ENCODE measurements at regions not wholly inside any gene's neighbourhood (a gene's known extent, or its start where the extent isn't known, plus 50 kb on each side); places are given as distances from the start of the nearest gene placed in this dataset.

- no peak for DNase-seq
- Mint-ChIP-seq H3K27me3 (no peaks in the 10 kb centered on the region), H3K4me1 (no peaks in the 10 kb centered on the region), H3K36me3 (ENCODE audit: low read depth) (no peaks in the 10 kb centered on the region), H3K9me3 (peaks cover 9% of the 10 kb centered on the region), H3K27ac (no peak overlapping the region), H3K4me3 (no peak overlapping the region)
- CTCF ChIA-PET: no interaction called here
- POLR2A ChIA-PET: no interaction called here
Measured at GRCh38 chr7:41121228-41121627, 581.7 kb downstream of the INHBA start.

- H3K27ac Mint-ChIP-seq: no peak overlapping the region
- H3K4me3 Mint-ChIP-seq: no peak overlapping the region
- no peaks in the 10 kb centered on the region for H3K36me3 Mint-ChIP-seq (ENCODE audit: low read depth)
- ChIA-PET POLR2A (no interaction called here), CTCF (no interaction called here)
- peaks cover 9% of the 10 kb centered on the region for H3K9me3 Mint-ChIP-seq
- DNase-seq: no peak
- H3K27me3 Mint-ChIP-seq: no peaks in the 10 kb centered on the region
- no peaks in the 10 kb centered on the region for H3K4me1 Mint-ChIP-seq
Measured at GRCh38 chr7:41118486-41118885, 584.4 kb downstream of the INHBA start.

GRCh38 chr7:41117431-41117830 lies 585.5 kb downstream of the INHBA start:
- Mint-ChIP-seq H3K27me3 (no peaks in the 10 kb centered on the region), H3K9me3 (peaks cover 9% of the 10 kb centered on the region), H3K27ac (no peak overlapping the region), H3K4me1 (no peaks in the 10 kb centered on the region), H3K4me3 (no peak overlapping the region), H3K36me3 (ENCODE audit: low read depth) (no peaks in the 10 kb centered on the region)
- ChIA-PET CTCF (no interaction called here), POLR2A (no interaction called here)
- DNase-seq: no peak

- POLR2A ChIA-PET: no interaction called here
- CTCF ChIA-PET: no interaction called here
- Mint-ChIP-seq H3K27ac (no peak overlapping the region), H3K4me3 (no peak overlapping the region), H3K9me3 (peaks cover 9% of the 10 kb centered on the region), H3K4me1 (no peaks in the 10 kb centered on the region), H3K27me3 (no peaks in the 10 kb centered on the region), H3K36me3 (ENCODE audit: low read depth) (no peaks in the 10 kb centered on the region)
- no peak for DNase-seq
Measured at GRCh38 chr7:41116817-41117216, 586.1 kb downstream of the INHBA start.

GRCh38 chr7:41116337-41116736 lies 586.6 kb downstream of the INHBA start:
- H3K27me3 Mint-ChIP-seq: no peaks in the 10 kb centered on the region
- no peaks in the 10 kb centered on the region for H3K36me3 Mint-ChIP-seq (ENCODE audit: low read depth)
- no peaks in the 10 kb centered on the region for H3K4me1 Mint-ChIP-seq
- H3K9me3 Mint-ChIP-seq: peaks cover 9% of the 10 kb centered on the region
- CTCF ChIA-PET: no interaction called here
- POLR2A ChIA-PET: no interaction called here
- no peak for DNase-seq
- no peak overlapping the region for H3K27ac Mint-ChIP-seq
- H3K4me3 Mint-ChIP-seq: no peak overlapping the region

GRCh38 chr7:41114691-41115090 lies 588.2 kb downstream of the INHBA start:
- Mint-ChIP-seq H3K36me3 (ENCODE audit: low read depth) (no peaks in the 10 kb centered on the region), H3K27ac (no peak overlapping the region), H3K4me1 (no peaks in the 10 kb centered on the region), H3K4me3 (no peak overlapping the region), H3K9me3 (peaks cover 4% of the 10 kb centered on the region), H3K27me3 (no peaks in the 10 kb centered on the region)
- no peak for DNase-seq
- POLR2A ChIA-PET: no interaction called here
- CTCF ChIA-PET: no interaction called here

- DNase-seq: no peak
- CTCF ChIA-PET: no interaction called here
- Mint-ChIP-seq H3K4me3 (no peak overlapping the region), H3K27ac (no peak overlapping the region), H3K9me3 (peaks cover 4% of the 10 kb centered on the region), H3K27me3 (no peaks in the 10 kb centered on the region), H3K36me3 (ENCODE audit: low read depth) (no peaks in the 10 kb centered on the region), H3K4me1 (no peaks in the 10 kb centered on the region)
- POLR2A ChIA-PET: no interaction called here
Measured at GRCh38 chr7:41114131-41114530, 588.8 kb downstream of the INHBA start.

GRCh38 chr7:41113719-41114118 lies 589.2 kb downstream of the INHBA start:
- no peak overlapping the region for H3K27ac Mint-ChIP-seq
- no peak for DNase-seq
- ChIA-PET CTCF (no interaction called here), POLR2A (no interaction called here)
- H3K27me3 Mint-ChIP-seq: no peaks in the 10 kb centered on the region
- no peaks in the 10 kb centered on the region for H3K36me3 Mint-ChIP-seq (ENCODE audit: low read depth)
- H3K4me1 Mint-ChIP-seq: no peaks in the 10 kb centered on the region
- H3K9me3 Mint-ChIP-seq: peaks cover 4% of the 10 kb centered on the region
- no peak overlapping the region for H3K4me3 Mint-ChIP-seq

GRCh38 chr7:41110186-41110585 lies 592.7 kb downstream of the INHBA start:
- Mint-ChIP-seq H3K36me3 (ENCODE audit: low read depth) (no peaks in the 10 kb centered on the region), H3K27ac (no peak overlapping the region), H3K4me3 (no peak overlapping the region), H3K9me3 (peaks cover 12% of the 10 kb centered on the region), H3K27me3 (no peaks in the 10 kb centered on the region), H3K4me1 (no peaks in the 10 kb centered on the region)
- CTCF ChIA-PET: no interaction called here
- POLR2A ChIA-PET: no interaction called here
- DNase-seq: no peak

GRCh38 chr7:41108821-41109220 lies 594.1 kb downstream of the INHBA start:
- ChIA-PET CTCF (no interaction called here), POLR2A (no interaction called here)
- no peak for DNase-seq
- H3K27ac Mint-ChIP-seq: no peak overlapping the region
- H3K4me1 Mint-ChIP-seq: no peaks in the 10 kb centered on the region
- H3K36me3 Mint-ChIP-seq (ENCODE audit: low read depth): no peaks in the 10 kb centered on the region
- no peaks in the 10 kb centered on the region for H3K27me3 Mint-ChIP-seq
- H3K4me3 Mint-ChIP-seq: no peak overlapping the region
- H3K9me3 Mint-ChIP-seq: peaks cover 12% of the 10 kb centered on the region

GRCh38 chr7:41107938-41108448 lies 594.9 kb downstream of the INHBA start:
- H3K36me3 Mint-ChIP-seq (ENCODE audit: low read depth): no peaks in the 10 kb centered on the region
- H3K27ac Mint-ChIP-seq: no peak overlapping the region
- no peak for DNase-seq
- H3K9me3 Mint-ChIP-seq: peaks cover 12% of the 10 kb centered on the region
- H3K27me3 Mint-ChIP-seq: no peaks in the 10 kb centered on the region
- POLR2A ChIA-PET: no interaction called here
- H3K4me3 Mint-ChIP-seq: no peak overlapping the region
- CTCF ChIA-PET: no interaction called here
- no peaks in the 10 kb centered on the region for H3K4me1 Mint-ChIP-seq

- POLR2A ChIA-PET: no interaction called here
- no peaks in the 10 kb centered on the region for H3K4me1 Mint-ChIP-seq
- no peak overlapping the region for H3K27ac Mint-ChIP-seq
- H3K9me3 Mint-ChIP-seq: peaks cover 12% of the 10 kb centered on the region
- no peak for DNase-seq
- CTCF ChIA-PET: no interaction called here
- H3K36me3 Mint-ChIP-seq (ENCODE audit: low read depth): no peaks in the 10 kb centered on the region
- H3K27me3 Mint-ChIP-seq: no peaks in the 10 kb centered on the region
- no peak overlapping the region for H3K4me3 Mint-ChIP-seq
Measured at GRCh38 chr7:41107330-41107937, 595.5 kb downstream of the INHBA start.

GRCh38 chr7:41104631-41105030 lies 598.3 kb downstream of the INHBA start:
- Mint-ChIP-seq H3K4me3 (no peak overlapping the region), H3K36me3 (ENCODE audit: low read depth) (no peaks in the 10 kb centered on the region), H3K9me3 (peaks cover 15% of the 10 kb centered on the region), H3K27me3 (no peaks in the 10 kb centered on the region), H3K27ac (no peak overlapping the region), H3K4me1 (no peaks in the 10 kb centered on the region)
- CTCF ChIA-PET: no interaction called here
- no peak for DNase-seq
- POLR2A ChIA-PET: no interaction called here

GRCh38 chr7:41103331-41103730 lies 599.6 kb downstream of the INHBA start:
- ChIA-PET CTCF (no interaction called here), POLR2A (no interaction called here)
- DNase-seq: no peak
- no peaks in the 10 kb centered on the region for H3K4me1 Mint-ChIP-seq
- no peaks in the 10 kb centered on the region for H3K27me3 Mint-ChIP-seq
- H3K4me3 Mint-ChIP-seq: no peak overlapping the region
- peaks cover 10% of the 10 kb centered on the region for H3K9me3 Mint-ChIP-seq
- H3K27ac Mint-ChIP-seq: no peak overlapping the region
- H3K36me3 Mint-ChIP-seq (ENCODE audit: low read depth): no peaks in the 10 kb centered on the region

GRCh38 chr7:41098846-41099245 lies 604.0 kb downstream of the INHBA start:
- DNase-seq: no peak
- Mint-ChIP-seq H3K36me3 (ENCODE audit: low read depth) (no peaks in the 10 kb centered on the region), H3K9me3 (peaks cover 3% of the 10 kb centered on the region), H3K27me3 (no peaks in the 10 kb centered on the region), H3K4me3 (no peak overlapping the region), H3K4me1 (no peaks in the 10 kb centered on the region), H3K27ac (no peak overlapping the region)
- ChIA-PET CTCF (no interaction called here), POLR2A (no interaction called here)
